ENCODE measurements at regions not wholly inside any gene's neighbourhood (a gene's known extent, or its start where the extent isn't known, plus 50 kb on each side); places are given as distances from the start of the nearest gene placed in this dataset.

GRCh38 chr22:47899894-47900293, 1137.4 kb downstream of the TBC1D22A start:
- intact Hi-C loops (cut with micrococcal nuclease; ENCODE audit: unreplicated experiment): no loop called here

GRCh38 chr22:47898946-47899345, 1136.5 kb downstream of the TBC1D22A start:
- POLR2A ChIA-PET: no interaction called here
- no peaks in the 10 kb centered on the region for H3K27me3 ChIP-seq (ENCODE audit: control insufficient read depth, insufficient read depth, low read length)
- ATAC-seq (no peak), DNase-seq (ENCODE audit: low read depth, low spot score) (no peak)
- intact Hi-C loops (cut with micrococcal nuclease; ENCODE audit: unreplicated experiment): no loop called here
- in situ Hi-C loops (cut with HindIII; ENCODE audit: low pct_unique_long_range_greater_than_20kb, low sequenced_read_pairs): no loop called here
- no peaks in the 10 kb centered on the region for H3K36me3 ChIP-seq (ENCODE audit: control insufficient read depth, insufficient read depth, low read length)
- H3K27ac ChIP-seq (ENCODE audit: low read length): no peak overlapping the region
- TF ChIP-seq POLR2AphosphoS5 (IDR thresholded peaks at IDR 0.05; ENCODE audit: low read depth, low read length): no peak
- no peak for TF ChIP-seq TCF7L2 (IDR thresholded peaks at IDR 0.05; ENCODE audit: low read depth, low read length)
- TF ChIP-seq CTCF (IDR thresholded peaks at IDR 0.05): no peak
- TF ChIP-seq SIN3A (IDR thresholded peaks at IDR 0.05; ENCODE audit: borderline replicate concordance, insufficient read depth, low read depth, low read length): no peak
- TF ChIP-seq REST (IDR thresholded peaks at IDR 0.05; ENCODE audit: insufficient read depth in 1 of 2, low read depth in 2 of 2, low read length in 1 of 2): no peak
- no peaks in the 10 kb centered on the region for H3K4me1 ChIP-seq (ENCODE audit: control insufficient read depth, insufficient read depth, low read length)
- H3K9me3 ChIP-seq (ENCODE audit: control insufficient read depth, insufficient read depth, low read depth, low read length): no peaks in the 10 kb centered on the region
- no peak overlapping the region for H3K4me3 ChIP-seq (ENCODE audit: low read depth in 2 of 2, low read length in 2 of 2)
- no TSS peak for BruUV-seq (replicated peaks)
- CTCF ChIA-PET: no interaction called here

More at GRCh38 chr22:47899894-47900293, 1137.4 kb downstream of the TBC1D22A start:
- in situ Hi-C loops (cut with HindIII; ENCODE audit: low pct_unique_long_range_greater_than_20kb, low sequenced_read_pairs): no loop called here
- ATAC-seq: no peak
- no peaks in the 10 kb centered on the region for H3K27me3 ChIP-seq (ENCODE audit: control insufficient read depth, insufficient read depth, low read length)
- ChIA-PET CTCF (no interaction called here), POLR2A (no interaction called here)
- no peak for TF ChIP-seq TCF7L2 (IDR thresholded peaks at IDR 0.05; ENCODE audit: low read depth, low read length)
- TF ChIP-seq POLR2AphosphoS5 (IDR thresholded peaks at IDR 0.05; ENCODE audit: low read depth, low read length): no peak
- no peak for TF ChIP-seq CTCF (IDR thresholded peaks at IDR 0.05)
- no peak for TF ChIP-seq REST (IDR thresholded peaks at IDR 0.05; ENCODE audit: insufficient read depth in 1 of 2, low read depth in 2 of 2, low read length in 1 of 2)
- no peak for TF ChIP-seq SIN3A (IDR thresholded peaks at IDR 0.05; ENCODE audit: borderline replicate concordance, insufficient read depth, low read depth, low read length)
- no peaks in the 10 kb centered on the region for H3K4me1 ChIP-seq (ENCODE audit: control insufficient read depth, insufficient read depth, low read length)
- H3K36me3 ChIP-seq (ENCODE audit: control insufficient read depth, insufficient read depth, low read length): no peaks in the 10 kb centered on the region
- no peak for DNase-seq (ENCODE audit: low read depth, low spot score)
- no peak overlapping the region for H3K27ac ChIP-seq (ENCODE audit: low read length)
- no peaks in the 10 kb centered on the region for H3K9me3 ChIP-seq (ENCODE audit: control insufficient read depth, insufficient read depth, low read depth, low read length)
- BruUV-seq (replicated peaks): no TSS peak
- H3K4me3 ChIP-seq (ENCODE audit: low read depth in 2 of 2, low read length in 2 of 2): no peak overlapping the region

Data from Panc1 (cell line).